ENCODE measurements at regions not wholly inside any gene's neighbourhood (a gene's known extent, or its start where the extent isn't known, plus 50 kb on each side); places are given as distances from the start of the nearest gene placed in this dataset.
"Not testable (repeated sequence)": the region's sequence is repeated elsewhere in the genome, so short reads cannot be mapped to it uniquely, and the experiment has no call there.

DNA sequence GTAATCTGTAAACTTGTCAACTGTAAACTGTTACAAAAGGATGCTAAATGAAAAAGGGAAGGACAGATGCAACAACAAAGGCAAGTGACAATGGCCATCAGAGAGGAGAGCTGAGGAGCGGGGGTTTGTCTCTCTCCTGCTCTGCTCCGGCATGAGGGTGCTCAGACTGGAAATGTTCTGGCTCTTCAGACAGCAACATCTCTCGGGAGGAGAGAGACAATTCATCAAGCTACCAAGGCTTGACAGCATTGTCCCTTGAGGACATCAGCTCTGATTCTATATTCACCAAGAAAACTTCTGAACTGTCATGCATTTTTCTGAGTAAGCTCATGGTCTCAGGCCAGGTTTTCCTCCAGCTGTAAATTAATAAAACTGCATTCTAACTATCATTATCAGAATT is 408.2 kb downstream of the IGSF11 start:
- in situ Hi-C loops (cut with HindIII; ENCODE audit: low sequenced_read_pairs) = no loop called here

DNA sequence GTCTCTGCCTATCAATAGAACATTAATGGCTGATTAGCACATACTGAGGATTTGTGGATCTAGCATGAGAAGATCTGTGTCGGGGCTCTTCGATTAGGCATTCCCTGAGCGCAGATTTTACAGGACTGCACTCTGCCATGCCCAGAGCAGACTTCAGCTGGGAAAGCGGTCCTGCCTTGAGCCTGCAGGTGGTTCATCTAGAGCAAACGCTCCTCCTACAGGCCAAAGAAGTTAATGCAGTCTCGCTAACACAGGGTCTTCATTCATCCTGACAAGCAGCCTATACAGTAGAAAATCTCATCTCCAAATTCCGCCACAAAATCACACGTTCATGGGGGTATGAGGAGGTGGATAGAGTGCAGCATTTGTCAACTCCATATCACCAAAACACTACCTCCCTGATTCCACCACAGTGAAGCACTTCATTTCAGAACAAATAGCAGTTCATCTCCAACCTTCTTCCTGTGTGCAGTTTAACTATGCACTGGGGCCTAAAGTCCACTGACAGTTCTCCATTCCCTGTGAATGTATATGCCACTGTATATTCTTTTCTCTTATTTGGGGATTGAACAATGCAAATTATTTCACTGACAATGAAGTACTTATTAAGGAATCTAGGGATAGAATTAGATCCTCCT is 405.8 kb downstream of the IGSF11 start:
- in situ Hi-C loops (cut with HindIII; ENCODE audit: low sequenced_read_pairs) = no loop called here

DNA sequence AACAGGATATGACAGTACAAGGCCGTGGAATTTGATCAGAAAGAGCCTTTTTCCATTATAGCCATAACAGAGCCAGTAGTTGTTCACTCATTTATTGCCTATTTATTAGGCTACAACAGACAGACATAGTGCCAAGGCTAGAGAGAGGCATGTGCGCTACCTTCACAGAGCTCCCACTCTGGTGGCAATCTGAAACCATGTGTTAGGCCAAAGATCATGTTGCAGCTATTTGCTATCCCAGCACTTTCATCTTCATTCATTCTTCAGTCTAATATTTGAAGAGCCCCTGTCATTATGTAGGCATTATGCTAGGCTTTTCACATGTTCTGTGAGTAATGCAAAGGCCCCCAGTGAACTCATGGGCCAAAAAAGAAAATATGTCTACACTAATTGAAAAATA is 404.8 kb downstream of the IGSF11 start:
- in situ Hi-C loops (cut with HindIII; ENCODE audit: low sequenced_read_pairs) = no loop called here

DNA sequence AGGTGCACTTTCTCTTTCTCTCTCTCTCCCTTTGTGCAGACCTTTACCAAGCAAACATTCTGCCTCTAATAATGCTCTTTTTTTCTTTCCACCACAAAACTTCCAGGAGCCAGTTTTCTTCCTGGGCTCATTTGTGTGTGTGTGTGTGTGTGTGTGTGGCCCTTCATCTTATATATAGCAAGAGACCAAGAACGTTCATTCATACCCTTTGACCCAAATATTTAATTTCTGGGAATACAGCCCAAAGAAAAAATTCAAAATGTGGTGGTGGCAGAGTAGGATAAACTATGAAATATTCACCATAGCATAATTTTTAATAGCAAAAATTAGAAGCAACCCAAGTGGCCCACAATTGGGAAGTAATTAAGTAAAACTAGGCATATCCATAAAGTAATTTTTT is 398.9 kb downstream of the IGSF11 start:
- in situ Hi-C loops (cut with HindIII; ENCODE audit: low sequenced_read_pairs) = no loop called here

DNA sequence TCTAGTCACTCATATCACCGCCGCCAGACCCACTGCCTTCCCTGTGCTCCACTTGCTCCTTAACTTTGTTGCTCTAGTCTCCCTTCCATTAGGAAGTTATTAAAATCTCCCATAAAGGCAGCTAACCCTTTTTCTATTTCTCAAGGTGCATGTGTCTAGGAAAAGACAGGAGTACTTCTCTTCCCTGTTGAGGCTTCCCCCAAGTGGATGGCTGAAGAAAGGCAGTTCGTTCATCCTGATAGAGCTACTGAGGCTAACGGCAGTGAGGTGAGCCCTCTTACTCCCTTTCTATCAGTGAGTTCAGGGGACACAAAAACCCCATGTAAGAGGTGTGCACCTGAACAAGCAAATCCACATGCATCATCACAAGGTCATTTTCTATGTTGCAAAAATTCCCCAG is 397.8 kb downstream of the IGSF11 start:
- in situ Hi-C loops (cut with HindIII; ENCODE audit: low sequenced_read_pairs) = no loop called here

DNA sequence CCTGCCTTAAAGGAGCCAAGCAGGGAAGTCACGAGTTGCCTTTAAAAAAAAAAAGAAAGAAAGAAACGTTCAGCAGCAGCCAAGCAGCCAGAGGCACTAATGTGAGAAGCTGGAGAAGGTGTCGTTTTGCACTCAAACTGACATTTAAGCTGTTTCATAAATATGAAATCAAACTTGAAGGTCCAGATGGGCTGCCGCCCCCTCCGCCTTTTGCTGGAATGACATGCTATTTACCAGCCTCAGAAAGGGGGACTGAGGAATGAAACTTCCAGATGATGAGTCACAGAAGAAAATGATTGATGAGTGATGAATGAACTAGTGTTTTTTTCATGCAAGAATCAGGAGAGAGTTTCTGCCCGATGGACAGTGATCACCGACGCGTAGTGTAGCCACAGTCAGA is 396.8 kb downstream of the IGSF11 start:
- in situ Hi-C loops (cut with HindIII; ENCODE audit: low sequenced_read_pairs) = no loop called here

DNA sequence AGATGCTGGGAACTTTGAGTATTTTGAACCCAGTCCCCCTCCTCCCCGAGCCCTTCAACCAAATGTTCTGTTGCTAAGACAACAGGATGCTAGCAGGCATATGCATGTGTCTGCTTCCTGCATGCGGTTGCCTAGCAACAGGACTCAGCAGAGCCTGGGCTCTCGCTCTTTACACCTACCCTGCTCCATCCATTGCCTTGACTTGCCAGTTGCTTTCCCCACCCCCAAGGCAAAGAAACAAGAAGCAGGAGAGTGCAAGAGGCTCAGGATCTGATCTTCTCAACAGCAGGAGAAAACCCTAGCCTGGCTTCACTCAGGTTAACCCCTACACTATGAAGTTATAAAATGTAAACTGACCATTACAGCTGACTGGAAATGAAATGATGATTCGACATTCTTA is 393.0 kb downstream of the IGSF11 start:
- in situ Hi-C loops (cut with HindIII; ENCODE audit: low sequenced_read_pairs) = no loop called here

DNA sequence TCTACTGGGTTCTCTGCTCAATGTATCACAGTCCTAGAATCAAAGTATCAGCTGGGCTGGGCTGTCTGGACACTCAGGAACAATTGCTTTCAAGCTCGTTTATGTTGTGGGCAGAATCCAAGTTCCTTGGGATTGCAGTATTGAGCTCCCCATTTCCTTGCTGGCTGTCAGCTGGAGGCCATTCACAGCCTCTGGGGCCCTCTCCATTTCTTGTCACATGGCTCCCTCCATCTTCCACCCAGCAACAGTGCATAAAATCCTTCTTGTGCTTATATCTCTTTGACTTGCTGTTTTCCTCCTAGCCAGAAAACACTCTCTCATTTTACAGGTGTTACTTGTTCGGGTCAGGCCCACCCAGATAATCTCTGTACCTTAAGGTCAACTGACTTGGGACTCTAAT is 363.5 kb downstream of the IGSF11 start:
- in situ Hi-C loops (cut with HindIII; ENCODE audit: low sequenced_read_pairs) = no loop called here

DNA sequence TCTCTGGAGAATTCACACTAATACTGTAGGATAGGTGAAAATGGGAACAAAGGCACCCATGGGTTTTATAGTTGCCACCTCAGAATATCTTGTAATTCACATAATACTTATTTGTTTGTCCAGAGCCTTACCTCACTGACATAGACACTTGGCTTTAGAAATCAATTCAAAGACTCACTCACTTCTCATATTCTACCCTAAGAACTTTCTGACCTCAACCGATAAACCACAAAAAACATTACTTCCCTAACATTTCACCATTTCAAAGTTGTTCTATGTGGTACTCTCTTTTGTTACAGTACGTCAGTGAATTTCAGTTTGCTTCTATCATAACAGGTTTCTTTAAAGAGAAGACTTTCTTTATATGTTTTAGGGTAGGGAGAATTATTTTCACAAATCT is 359.3 kb downstream of the IGSF11 start:
- in situ Hi-C loops (cut with HindIII; ENCODE audit: low sequenced_read_pairs) = no loop called here

DNA sequence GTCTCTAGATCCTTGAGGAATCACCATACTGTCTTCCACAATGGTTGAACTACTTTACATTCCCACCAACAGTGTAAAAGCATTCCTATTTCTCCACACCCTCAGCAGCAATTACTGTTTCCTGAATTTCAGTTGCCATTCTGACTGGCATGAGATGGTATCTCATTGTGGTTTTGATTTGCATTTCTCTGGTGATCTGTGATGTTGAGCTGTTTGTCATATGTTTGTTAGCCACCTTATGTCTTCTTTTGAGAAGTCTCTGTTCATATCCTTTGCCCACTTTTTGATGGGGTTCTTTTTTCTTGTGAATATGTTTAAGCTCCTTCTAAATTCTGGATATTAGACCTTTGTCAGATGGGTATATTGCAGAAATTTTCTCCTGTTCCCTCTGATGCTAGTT is 356.0 kb downstream of the IGSF11 start:
- in situ Hi-C loops (cut with HindIII; ENCODE audit: low sequenced_read_pairs) = not testable (repeated sequence)

DNA sequence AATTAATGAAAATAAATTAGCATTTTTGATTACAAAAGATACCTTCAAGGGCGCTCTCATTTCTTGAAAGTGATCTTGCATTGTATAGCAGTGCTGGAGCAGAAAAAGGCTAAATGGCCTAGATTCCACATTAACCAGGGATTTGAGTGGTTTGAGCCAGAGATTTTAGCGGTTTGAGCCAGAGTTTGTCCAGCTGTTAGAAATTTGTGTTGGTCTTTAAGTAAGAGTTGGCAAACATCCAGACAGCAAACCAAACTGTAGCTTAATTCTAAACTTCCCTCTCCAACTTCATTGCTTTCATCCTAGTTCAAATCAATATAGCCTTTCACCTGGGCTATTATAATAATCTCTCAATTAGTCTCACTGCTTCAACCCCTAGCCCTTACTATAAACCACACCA is 351.7 kb downstream of the IGSF11 start:
- in situ Hi-C loops (cut with HindIII; ENCODE audit: low sequenced_read_pairs) = no loop called here

DNA sequence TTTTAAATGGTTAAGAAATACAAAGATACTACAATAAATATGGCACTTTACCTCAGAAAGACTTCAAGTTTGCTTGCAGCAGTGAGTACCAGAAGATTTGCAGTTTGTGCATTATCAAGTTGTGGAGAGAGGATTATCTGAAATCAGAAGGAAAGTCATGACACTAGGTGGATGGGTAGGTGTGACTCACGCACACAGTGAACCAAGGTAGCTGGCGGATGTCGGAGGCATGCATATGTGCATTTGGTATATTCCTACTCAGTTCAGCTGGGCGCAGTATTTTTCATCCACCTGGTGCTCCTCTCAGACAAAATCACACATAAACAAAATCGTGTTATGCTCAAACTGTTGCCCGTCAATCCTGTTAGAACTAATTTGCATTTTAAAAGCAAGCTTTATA is 351.0 kb downstream of the IGSF11 start:
- in situ Hi-C loops (cut with HindIII; ENCODE audit: low sequenced_read_pairs) = no loop called here

DNA sequence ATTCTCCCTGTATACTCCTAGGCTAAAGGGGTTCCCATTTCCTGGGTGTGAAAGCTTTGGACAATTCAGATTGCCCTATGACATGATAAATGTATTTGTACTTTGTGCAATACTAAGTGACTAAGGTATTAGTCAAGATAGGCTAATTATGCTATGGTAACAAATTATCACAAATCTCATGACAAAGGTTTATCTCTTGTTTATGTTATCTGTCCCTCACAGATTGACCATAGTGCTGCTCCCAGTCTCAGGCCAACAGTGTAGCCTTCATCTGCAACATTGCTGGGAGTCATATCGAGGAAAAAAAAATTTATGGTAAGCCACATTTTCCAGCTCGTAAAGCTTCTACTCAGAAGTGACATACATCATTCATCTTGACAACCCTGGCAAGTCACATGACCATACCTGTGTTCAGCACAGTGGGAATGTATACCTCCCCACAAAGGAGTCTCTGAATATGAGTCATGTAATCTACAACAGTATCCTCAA is 346.2 kb downstream of the IGSF11 start:
- in situ Hi-C loops (cut with HindIII; ENCODE audit: low sequenced_read_pairs) = no loop called here

DNA sequence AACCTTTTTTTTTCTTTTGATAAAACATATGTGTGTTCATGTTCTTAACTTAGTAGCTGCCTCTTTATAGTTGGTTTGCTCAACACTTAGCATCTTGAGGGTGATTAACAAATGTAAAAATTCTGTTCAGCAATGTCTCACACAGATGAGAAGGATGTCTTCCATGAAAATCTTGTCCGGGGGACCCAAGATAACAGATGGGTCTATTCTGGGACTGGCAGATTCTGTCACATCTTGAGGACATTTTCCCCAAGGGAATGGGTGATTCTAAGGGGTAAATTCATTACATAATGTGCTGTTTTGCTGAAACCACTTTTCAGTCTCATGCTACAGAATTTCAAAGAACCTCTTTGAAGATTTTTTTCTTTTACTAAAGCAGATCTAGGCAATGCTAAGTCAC is 342.2 kb downstream of the IGSF11 start:
- in situ Hi-C loops (cut with HindIII; ENCODE audit: low sequenced_read_pairs) = no loop called here

DNA sequence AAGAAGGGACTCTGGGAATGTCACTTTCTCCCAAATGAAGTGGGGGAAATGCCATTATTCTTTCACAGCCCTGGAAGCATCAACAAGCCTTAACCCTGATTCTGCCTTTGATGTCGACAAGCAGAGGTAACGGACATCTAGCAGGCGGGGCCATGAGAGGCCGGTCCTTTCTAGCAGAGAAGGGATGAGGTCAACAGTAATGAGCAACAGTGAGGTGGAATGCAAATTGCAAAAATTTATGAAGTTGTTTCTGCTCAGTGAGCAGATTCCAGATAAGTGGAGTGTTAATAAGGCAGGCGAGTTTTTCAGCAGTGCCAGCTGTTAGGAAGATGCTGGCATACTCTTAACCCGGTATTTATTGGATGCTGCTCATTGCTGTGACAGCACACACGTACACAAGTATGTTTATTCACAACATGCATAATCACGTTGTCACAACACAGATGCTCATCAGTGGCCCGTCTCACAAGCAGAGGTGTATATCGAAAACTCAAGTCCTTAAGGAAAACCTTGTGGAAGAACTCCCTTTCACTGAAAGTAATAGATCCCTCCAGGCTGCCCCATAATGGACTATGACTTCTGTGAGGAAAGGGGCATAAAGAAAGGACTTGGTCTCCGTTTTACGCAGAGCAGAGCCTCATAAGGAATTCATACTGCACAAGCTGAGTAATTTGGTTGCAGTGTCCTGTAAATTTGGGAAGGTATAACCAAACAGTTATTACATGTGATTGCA is 329.0 kb downstream of the IGSF11 start:
- in situ Hi-C loops (cut with HindIII; ENCODE audit: low sequenced_read_pairs) = no loop called here

DNA sequence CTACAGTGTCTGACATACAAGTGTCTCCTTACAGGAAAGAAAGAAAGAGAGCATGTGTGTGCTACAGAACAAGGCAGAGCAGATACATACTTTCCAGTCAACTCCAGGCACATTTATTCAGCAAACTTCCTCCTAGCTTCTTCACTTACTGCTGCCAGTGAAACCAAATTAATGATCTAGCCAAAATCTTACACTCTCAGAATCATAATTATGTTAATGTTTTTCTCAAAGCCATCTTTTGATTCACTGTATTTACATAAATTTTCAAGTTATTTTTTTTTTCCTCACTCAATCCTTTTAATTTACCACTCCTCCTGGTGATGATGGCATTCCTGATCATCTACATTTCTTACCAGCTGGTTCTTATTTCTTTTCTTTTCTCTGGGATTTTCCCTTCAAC is 326.7 kb downstream of the IGSF11 start:
- in situ Hi-C loops (cut with HindIII; ENCODE audit: low sequenced_read_pairs) = no loop called here

DNA sequence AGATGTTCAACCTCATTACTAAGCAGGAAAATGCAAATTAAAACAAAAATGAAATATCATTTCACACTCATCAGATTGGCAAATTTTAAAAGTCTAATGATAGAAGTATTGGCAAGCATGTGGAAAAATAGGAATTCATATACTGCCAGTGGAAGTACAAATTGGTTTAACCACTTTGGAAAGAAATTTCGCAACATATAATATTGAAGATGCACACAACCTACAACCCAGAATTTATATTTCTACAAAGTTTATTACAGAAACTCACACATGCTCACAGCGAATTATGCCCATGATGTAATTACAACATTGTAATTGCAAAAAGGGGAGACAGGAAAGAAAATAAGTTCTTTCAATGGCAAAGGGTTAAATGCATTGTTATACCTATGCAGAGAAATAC is 324.1 kb downstream of the IGSF11 start:
- in situ Hi-C loops (cut with HindIII; ENCODE audit: low sequenced_read_pairs) = no loop called here

DNA sequence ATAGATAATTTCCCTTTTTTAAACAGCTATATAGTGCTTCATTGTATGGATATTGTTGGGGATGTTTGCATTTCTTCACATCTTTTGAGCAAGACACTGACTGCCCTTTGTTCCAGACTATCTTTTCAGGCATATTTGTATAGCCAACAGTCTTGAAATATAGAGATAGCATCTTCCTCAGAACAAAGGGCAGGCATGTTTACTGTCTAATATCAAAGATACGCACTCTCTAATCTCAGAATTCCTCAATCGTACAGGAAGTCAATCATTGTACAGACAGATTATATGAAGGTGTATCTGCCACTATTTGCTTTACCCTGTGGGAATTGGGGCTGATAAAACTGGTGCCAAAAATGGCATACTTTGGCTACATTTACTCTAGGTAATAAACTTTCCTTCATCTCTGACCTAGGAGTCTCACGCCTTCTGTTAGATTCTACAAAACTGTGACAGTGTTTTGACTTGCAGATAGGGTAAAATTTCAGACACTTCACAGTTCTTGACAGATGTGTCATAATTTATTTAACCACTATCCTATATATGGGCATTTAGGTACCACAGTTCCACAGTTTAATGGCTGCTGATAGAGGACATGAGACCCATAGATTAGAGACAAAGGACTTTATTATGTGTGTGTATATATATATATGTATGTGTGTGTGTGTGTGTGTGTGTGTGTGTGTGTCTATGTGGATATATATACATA is 321.0 kb downstream of the IGSF11 start:
- in situ Hi-C loops (cut with HindIII; ENCODE audit: low sequenced_read_pairs) = no loop called here

DNA sequence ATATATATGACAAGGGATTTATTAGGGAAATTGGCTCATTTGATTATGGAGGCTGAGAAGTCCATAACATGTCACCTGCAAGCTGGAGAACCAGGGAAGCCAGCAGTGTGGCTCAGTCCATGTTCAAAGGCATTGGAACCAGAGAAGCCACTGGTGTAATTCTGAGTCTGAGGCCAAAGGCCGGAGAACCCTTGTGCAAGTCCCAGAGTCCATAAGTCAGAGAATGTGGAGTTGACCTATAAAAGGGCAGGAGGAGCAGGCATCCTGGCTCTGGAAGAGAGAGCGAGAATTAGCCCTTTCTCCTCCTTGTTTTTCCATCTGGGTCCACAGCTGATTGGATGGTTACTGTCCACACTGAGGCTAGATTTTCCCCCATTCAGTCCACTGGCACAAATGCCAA is 319.8 kb downstream of the IGSF11 start:
- in situ Hi-C loops (cut with HindIII; ENCODE audit: low sequenced_read_pairs) = no loop called here

DNA sequence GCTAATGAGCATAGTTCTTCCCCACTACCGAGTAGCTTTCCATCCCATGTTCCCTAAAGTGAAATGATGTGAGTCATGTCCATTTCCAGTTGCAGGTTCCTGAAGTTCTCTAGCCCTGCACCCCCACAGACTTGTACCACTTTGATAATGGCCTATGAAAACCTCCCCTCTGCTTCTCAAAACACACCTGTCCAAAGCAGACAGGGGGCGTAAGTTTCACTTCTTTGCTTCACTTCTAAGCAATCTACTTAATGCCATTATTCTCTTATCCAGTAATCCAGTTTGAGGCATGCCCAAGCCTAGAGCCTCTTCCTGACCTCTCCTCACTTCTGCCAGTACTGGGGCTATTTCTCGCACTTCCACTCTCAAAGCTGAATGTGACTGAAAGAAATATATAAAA is 305.1 kb downstream of the IGSF11 start:
- in situ Hi-C loops (cut with HindIII; ENCODE audit: low sequenced_read_pairs) = no loop called here

DNA sequence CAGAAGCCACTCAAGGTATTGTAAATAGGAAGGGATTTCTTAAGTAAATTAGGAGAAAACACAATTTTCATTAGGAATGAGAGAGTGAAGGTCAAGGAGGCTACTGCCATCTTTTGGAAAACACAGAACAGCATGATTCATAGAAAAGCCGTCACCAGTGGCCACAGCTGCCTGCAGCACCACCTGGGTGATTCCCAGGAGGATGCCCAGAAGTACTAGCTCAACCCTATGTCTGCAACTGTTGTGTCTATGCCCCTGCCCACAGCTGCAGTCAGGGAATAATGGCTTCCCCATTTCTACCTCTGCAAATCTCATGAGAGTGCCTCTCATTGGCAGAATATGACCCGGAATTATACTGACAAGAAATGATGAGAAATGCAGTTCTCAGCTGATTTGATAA is 300.0 kb downstream of the IGSF11 start:
- in situ Hi-C loops (cut with HindIII; ENCODE audit: low sequenced_read_pairs) = no loop called here

DNA sequence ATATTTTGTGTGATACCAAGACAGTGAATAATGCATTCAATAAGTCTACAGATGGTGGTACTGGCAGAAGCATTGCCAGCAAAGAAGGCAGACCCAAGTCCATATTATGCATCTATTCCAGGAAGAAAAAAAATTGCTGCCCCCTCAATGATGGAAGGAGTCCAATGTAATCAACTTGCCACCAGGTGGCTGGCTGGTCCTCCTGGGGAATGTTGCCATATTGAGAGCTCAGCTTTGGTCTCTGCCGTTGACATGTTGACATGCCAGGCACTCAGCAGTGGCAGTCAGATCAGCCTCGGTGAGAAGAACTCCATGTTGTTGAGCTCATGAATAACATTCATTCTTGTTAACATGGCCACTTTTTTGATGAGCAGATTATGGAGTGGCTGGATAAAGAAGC is 298.5 kb downstream of the IGSF11 start:
- in situ Hi-C loops (cut with HindIII; ENCODE audit: low sequenced_read_pairs) = no loop called here
